ENCODE measurements at regions not wholly inside any gene's neighbourhood (a gene's known extent, or its start where the extent isn't known, plus 50 kb on each side); places are given as distances from the start of the nearest gene placed in this dataset.

GRCh38 chr13:83975655-83976165 lies 93.4 kb upstream of the SLITRK1 start (continued):
- TF ChIP-seq ZNF462 (CRISPR knock-in tag; IDR thresholded peaks at IDR 0.05) = no peak
- no peak for TF ChIP-seq EZH2 (IDR thresholded peaks at IDR 0.05; ENCODE audit: low read depth, unreplicated experiment)
- no peak for TF ChIP-seq CTCF (conservative IDR thresholded peaks at IDR 0.05; ENCODE audit: low read depth in 2 of 2)
- TF ChIP-seq EZH2phosphoT487 (IDR thresholded peaks at IDR 0.05; ENCODE audit: unreplicated experiment) = no peak
- TF ChIP-seq STAT1 (IDR thresholded peaks at IDR 0.05; ENCODE audit: unreplicated experiment) = no peak
- TF ChIP-seq ETS1 (IDR thresholded peaks at IDR 0.05) = no peak
- TF ChIP-seq ZNF331 (CRISPR knock-in tag; IDR thresholded peaks at IDR 0.05; ENCODE audit: low read depth) = no peak
